Activated T-helper 1 cell treated with anti-CD3 and anti-CD28 coated beads, Interleukin-12 subunit alpha, Interleukin-12 subunit beta, Interleukin-2, Interleukin-4 antibody, amounts not matched to agents 30 ng/mL and 10 ng/mL and 1 ng/mL, durations not matched to agents 14 hours and 24 hours and 36 hours (primary cell): ENCODE measurements at regions not wholly inside any gene's neighbourhood (a gene's known extent, or its start where the extent isn't known, plus 50 kb on each side); places are given as distances from the start of the nearest gene placed in this dataset.

Experiments used
- DNase-seq: peaks from one replicate; pipeline ENCODE4 v3.0.0; 2021; ENCODE audit warnings: low spot score
- H3K27ac Mint-ChIP-seq: one replicate; pipeline ENCODE4 v1.8.0; 2021; ENCODE audit warnings: mild to moderate bottlenecking, mixed read lengths
- H3K27me3 Mint-ChIP-seq: one replicate; pipeline ENCODE4 v1.8.0; 2022; ENCODE audit warnings: mild to moderate bottlenecking, moderate library complexity, mixed read lengths; ENCODE audit not compliant: insufficient read depth
- H3K36me3 Mint-ChIP-seq: one replicate; pipeline ENCODE4 v1.8.0; 2021; ENCODE audit warnings: low read depth, mixed read lengths
- H3K4me1 Mint-ChIP-seq: one replicate; pipeline ENCODE4 v1.8.0; 2021; ENCODE audit warnings: low read depth, mixed read lengths
- H3K4me3 Mint-ChIP-seq: one replicate; pipeline ENCODE4 v1.8.0; 2021; ENCODE audit warnings: mild to moderate bottlenecking, moderate library complexity, mixed read lengths
- H3K9me3 Mint-ChIP-seq: one replicate; pipeline ENCODE4 v1.8.0; 2021; ENCODE audit warnings: mixed read lengths
- intact Hi-C: fragments of 100-400 bp; cut with micrococcal nuclease; formaldehyde crosslinking; loops from one replicate; pipeline ENCODE4 v1.15.1; 2024

GRCh38 chr5:124404796-124405195 lies 341.6 kb downstream of the ZNF608 start:
- no peak for DNase-seq
- Mint-ChIP-seq H3K27me3 (no peaks in the 10 kb centered on the region), H3K9me3 (no peaks in the 10 kb centered on the region), H3K4me1 (no peaks in the 10 kb centered on the region), H3K36me3 (no peaks in the 10 kb centered on the region), H3K27ac (no peak overlapping the region), H3K4me3 (no peak overlapping the region)
- intact Hi-C loops: no loop called here

GRCh38 chr5:124403281-124403680 lies 343.2 kb downstream of the ZNF608 start:
- Mint-ChIP-seq H3K27me3 (no peaks in the 10 kb centered on the region), H3K4me1 (no peaks in the 10 kb centered on the region), H3K9me3 (no peaks in the 10 kb centered on the region), H3K27ac (no peak overlapping the region), H3K36me3 (no peaks in the 10 kb centered on the region), H3K4me3 (no peak overlapping the region)
- no peak for DNase-seq
- intact Hi-C loops: no loop called here

GRCh38 chr5:124402144-124402581 lies 344.3 kb downstream of the ZNF608 start:
- Mint-ChIP-seq H3K9me3 (no peaks in the 10 kb centered on the region), H3K4me1 (no peaks in the 10 kb centered on the region), H3K36me3 (no peaks in the 10 kb centered on the region), H3K27me3 (no peaks in the 10 kb centered on the region), H3K27ac (no peak overlapping the region), H3K4me3 (no peak overlapping the region)
- intact Hi-C loops: no loop called here
- DNase-seq: no peak

- Mint-ChIP-seq H3K4me1 (no peaks in the 10 kb centered on the region), H3K27ac (no peak overlapping the region), H3K27me3 (no peaks in the 10 kb centered on the region), H3K4me3 (no peak overlapping the region), H3K9me3 (no peaks in the 10 kb centered on the region), H3K36me3 (no peaks in the 10 kb centered on the region)
- no peak for DNase-seq
- intact Hi-C loops: no loop called here
Observed at GRCh38 chr5:124401476-124402143, 344.8 kb downstream of the ZNF608 start.

- no peaks in the 10 kb centered on the region for H3K9me3 Mint-ChIP-seq
- no peak overlapping the region for H3K4me3 Mint-ChIP-seq
- no peaks in the 10 kb centered on the region for H3K4me1 Mint-ChIP-seq
- intact Hi-C loops: no loop called here
- DNase-seq: no peak
- H3K27me3 Mint-ChIP-seq: no peaks in the 10 kb centered on the region
- no peaks in the 10 kb centered on the region for H3K36me3 Mint-ChIP-seq
- no peak overlapping the region for H3K27ac Mint-ChIP-seq
Observed at GRCh38 chr5:124399426-124399961, 346.9 kb downstream of the ZNF608 start.

GRCh38 chr5:124398460-124398859 lies 348.0 kb downstream of the ZNF608 start:
- intact Hi-C loops: no loop called here
- Mint-ChIP-seq H3K27ac (no peak overlapping the region), H3K9me3 (no peaks in the 10 kb centered on the region), H3K4me1 (no peaks in the 10 kb centered on the region), H3K4me3 (no peak overlapping the region), H3K36me3 (no peaks in the 10 kb centered on the region), H3K27me3 (no peaks in the 10 kb centered on the region)
- DNase-seq: no peak

GRCh38 chr5:124397317-124397716 lies 349.1 kb downstream of the ZNF608 start:
- Mint-ChIP-seq H3K4me3 (no peak overlapping the region), H3K9me3 (no peaks in the 10 kb centered on the region), H3K4me1 (no peaks in the 10 kb centered on the region), H3K27me3 (no peaks in the 10 kb centered on the region), H3K27ac (no peak overlapping the region), H3K36me3 (no peaks in the 10 kb centered on the region)
- DNase-seq: no peak
- intact Hi-C loops: no loop called here

- intact Hi-C loops: no loop called here
- no peaks in the 10 kb centered on the region for H3K4me1 Mint-ChIP-seq
- no peak overlapping the region for H3K27ac Mint-ChIP-seq
- no peaks in the 10 kb centered on the region for H3K9me3 Mint-ChIP-seq
- H3K27me3 Mint-ChIP-seq: no peaks in the 10 kb centered on the region
- H3K36me3 Mint-ChIP-seq: no peaks in the 10 kb centered on the region
- no peak overlapping the region for H3K4me3 Mint-ChIP-seq
- no peak for DNase-seq
Observed at GRCh38 chr5:124395926-124396325, 350.5 kb downstream of the ZNF608 start.

- Mint-ChIP-seq H3K36me3 (no peaks in the 10 kb centered on the region), H3K9me3 (no peaks in the 10 kb centered on the region), H3K4me3 (no peak overlapping the region), H3K27me3 (no peaks in the 10 kb centered on the region), H3K27ac (no peak overlapping the region), H3K4me1 (no peaks in the 10 kb centered on the region)
- DNase-seq: no peak
- intact Hi-C loops: no loop called here
Observed at GRCh38 chr5:124395287-124395686, 351.2 kb downstream of the ZNF608 start.

GRCh38 chr5:124394700-124395245 lies 351.7 kb downstream of the ZNF608 start:
- intact Hi-C loops: no loop called here
- H3K36me3 Mint-ChIP-seq: no peaks in the 10 kb centered on the region
- H3K9me3 Mint-ChIP-seq: peaks cover 4% of the 10 kb centered on the region
- no peaks in the 10 kb centered on the region for H3K4me1 Mint-ChIP-seq
- H3K27me3 Mint-ChIP-seq: no peaks in the 10 kb centered on the region
- no peak overlapping the region for H3K27ac Mint-ChIP-seq
- no peak overlapping the region for H3K4me3 Mint-ChIP-seq
- DNase-seq: no peak

- H3K9me3 Mint-ChIP-seq: peaks cover 4% of the 10 kb centered on the region
- intact Hi-C loops: no loop called here
Observed at GRCh38 chr5:124393584-124394379, 352.7 kb downstream of the ZNF608 start.

GRCh38 chr5:124383693-124384092 lies 362.7 kb downstream of the ZNF608 start:
- Mint-ChIP-seq H3K36me3 (no peaks in the 10 kb centered on the region), H3K27me3 (no peaks in the 10 kb centered on the region), H3K4me1 (no peaks in the 10 kb centered on the region), H3K9me3 (peaks cover 21% of the 10 kb centered on the region), H3K27ac (no peak overlapping the region), H3K4me3 (no peak overlapping the region)
- intact Hi-C loops: no loop called here
- no peak for DNase-seq

More at GRCh38 chr5:124393584-124394379, 352.7 kb downstream of the ZNF608 start:
- H3K27ac Mint-ChIP-seq: no peak overlapping the region
- H3K4me1 Mint-ChIP-seq: no peaks in the 10 kb centered on the region
- no peak for DNase-seq
- no peaks in the 10 kb centered on the region for H3K27me3 Mint-ChIP-seq
- no peak overlapping the region for H3K4me3 Mint-ChIP-seq
- H3K36me3 Mint-ChIP-seq: no peaks in the 10 kb centered on the region

- Mint-ChIP-seq H3K4me1 (no peaks in the 10 kb centered on the region), H3K27me3 (no peaks in the 10 kb centered on the region), H3K36me3 (no peaks in the 10 kb centered on the region), H3K27ac (no peak overlapping the region), H3K9me3 (peaks cover 8% of the 10 kb centered on the region), H3K4me3 (no peak overlapping the region)
- no peak for DNase-seq
- intact Hi-C loops: no loop called here
Observed at GRCh38 chr5:124377386-124377785, 369.1 kb downstream of the ZNF608 start.
